ENCODE measurements at regions not wholly inside any gene's neighbourhood (a gene's known extent, or its start where the extent isn't known, plus 50 kb on each side); places are given as distances from the start of the nearest gene placed in this dataset.
A peak's percentile ranks its signal among the peaks of the same experiment; 100 is the strongest.

DNA sequence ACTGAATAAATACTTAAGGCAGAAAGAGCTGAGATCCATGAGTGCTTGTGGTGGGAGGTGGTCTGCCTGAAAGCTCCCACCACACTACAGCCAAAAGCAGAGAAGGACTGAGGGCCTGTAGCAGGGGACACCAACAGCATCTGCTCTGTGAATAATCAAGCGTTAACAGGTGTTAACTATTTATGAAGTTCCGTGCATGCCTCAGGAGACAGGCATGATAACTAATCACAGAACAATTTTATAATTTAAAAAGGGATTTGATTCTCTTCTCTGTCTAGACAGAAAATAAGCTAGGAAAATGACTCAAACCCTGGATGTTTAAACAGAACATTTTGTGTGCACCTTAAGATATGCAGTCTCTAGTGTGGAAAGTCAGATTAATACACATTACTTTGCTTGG, 61.5 kb upstream of the GHITM start:
- peak; percentile 17 for DNase-seq

DNA sequence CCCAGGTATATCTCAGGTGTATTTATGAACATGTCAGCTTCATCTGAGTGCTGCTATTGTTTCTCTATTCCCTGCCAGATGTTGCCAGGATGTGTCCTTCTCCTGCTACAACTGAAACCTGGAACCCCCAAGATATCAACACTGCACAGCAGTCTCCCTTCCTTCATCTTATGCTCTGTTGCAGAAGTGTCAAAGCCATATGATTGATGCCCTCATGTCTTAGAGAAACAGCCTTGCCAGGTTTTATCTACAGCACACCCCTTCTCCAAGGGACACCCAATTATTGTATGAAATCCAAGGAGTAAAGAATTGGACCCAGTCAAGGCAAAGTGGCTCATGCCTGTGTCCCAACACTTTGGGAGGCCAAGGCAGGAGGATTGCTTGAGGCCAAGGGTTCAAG, 60.5 kb upstream of the GHITM start:
- DNase-seq: no peak

DNA sequence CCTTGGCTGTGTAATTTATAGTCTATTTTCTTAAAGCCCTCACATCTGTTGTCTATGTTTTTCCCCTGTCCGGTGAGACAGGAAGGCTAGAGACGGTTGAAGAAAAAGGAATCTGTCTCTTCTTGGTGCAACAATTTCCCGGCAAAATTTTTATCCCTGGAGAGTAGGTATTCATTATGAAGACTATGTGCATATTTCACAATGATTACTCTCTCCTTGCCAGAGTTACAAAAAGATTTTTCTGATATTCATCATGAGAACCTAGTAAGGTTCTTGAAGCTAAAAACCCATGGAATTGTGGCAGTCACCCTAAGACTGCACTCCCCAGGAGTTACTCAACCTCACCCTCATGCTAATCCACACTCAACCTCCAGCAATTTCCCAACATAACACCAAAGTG, 55.0 kb upstream of the GHITM start:
- no peak for DNase-seq

DNA sequence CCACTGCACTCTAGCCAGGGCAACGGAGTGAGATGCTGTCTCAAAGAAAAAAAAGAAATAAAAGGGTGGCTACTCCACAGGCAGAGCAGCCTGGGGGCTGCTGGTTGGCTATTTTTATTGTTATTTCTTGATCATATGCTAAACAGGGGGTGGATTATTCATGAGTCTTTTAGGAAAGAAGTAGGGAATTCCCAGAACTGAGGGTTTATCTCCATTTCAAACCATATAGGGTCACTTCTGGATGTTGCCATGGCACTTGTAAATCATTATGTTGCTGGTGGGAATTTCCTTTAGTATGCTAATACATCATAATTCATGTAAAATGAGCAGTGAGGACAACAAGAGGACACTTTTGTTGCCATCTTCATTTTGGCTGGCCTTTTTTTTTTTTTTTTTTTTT, 52.1 kb upstream of the GHITM start:
- DNase-seq: no peak

DNA sequence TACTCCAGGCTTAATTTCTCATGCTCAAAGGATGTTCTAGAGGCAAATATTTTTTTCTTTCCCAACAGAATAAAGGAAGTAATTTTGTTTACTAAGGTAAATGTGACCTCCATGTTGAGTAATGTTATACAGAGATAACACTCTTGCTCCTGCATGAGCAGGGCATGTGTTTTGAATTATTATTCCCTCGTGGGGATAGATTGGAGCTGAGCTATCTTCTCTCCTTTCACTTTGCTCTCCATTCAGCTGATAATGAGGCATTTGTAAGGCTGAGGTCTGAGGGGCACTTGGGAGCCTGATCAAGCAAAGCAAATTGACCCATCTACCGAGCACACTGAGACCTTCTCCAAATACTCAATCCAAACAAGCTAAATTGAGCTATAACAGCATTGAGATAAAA, 50.7 kb upstream of the GHITM start:
- DNase-seq: no peak

GRCh38 chr10:84089162-84089561, 50.1 kb upstream of the GHITM start:
- DNase-seq: no peak

Data from fibroblast of skin of right biceps (primary cell).